ENCODE measurements at regions not wholly inside any gene's neighbourhood (a gene's known extent, or its start where the extent isn't known, plus 50 kb on each side); places are given as distances from the start of the nearest gene placed in this dataset.

GRCh38 chr18:25827961-25828561 lies 262.4 kb downstream of the SS18 start:
- DNase-seq (no peak), FAIRE-seq (no peak)
- H3K36me3 ChIP-seq (ENCODE audit: control insufficient read depth in 3 of 3, insufficient read depth in 2 of 3, low read depth in 1 of 3, low read length in 3 of 3): no peaks in the 10 kb centered on the region
- H3K27ac ChIP-seq (ENCODE audit: low read depth in 1 of 3, low read length in 2 of 3): no peak overlapping the region
- H3K4me3 ChIP-seq (ENCODE audit: low read depth in 1 of 3, low read length in 3 of 3): no peak overlapping the region
- 45 to 60% (median 51%) methylated on average over 13 of the region's 13 CpGs for WGBS, 3 donors
- peaks cover 0 to 3% of the 10 kb centered on the region in 2 donors for H3K9me3 ChIP-seq (ENCODE audit: control insufficient read depth in 2 of 2, insufficient read depth in 1 of 2, low read depth in 1 of 2, low read length in 1 of 2)
- peaks cover 0 to 14% (median 0%) of the 10 kb centered on the region in 3 donors for H3K4me1 ChIP-seq (ENCODE audit: control insufficient read depth in 3 of 3, insufficient read depth in 2 of 3, low read depth in 1 of 3, low read length in 2 of 3)
- peaks cover 0 to 3% (median 2%) of the 10 kb centered on the region in 3 donors for H3K27me3 ChIP-seq (ENCODE audit: control insufficient read depth in 3 of 3, insufficient read depth in 3 of 3, low read length in 3 of 3)

GRCh38 chr18:25827228-25827627 lies 263.2 kb downstream of the SS18 start:
- H3K9me3 ChIP-seq (ENCODE audit: control insufficient read depth in 2 of 2, insufficient read depth in 1 of 2, low read depth in 1 of 2, low read length in 1 of 2): peaks cover 0 to 3% of the 10 kb centered on the region in 2 donors
- H3K4me1 ChIP-seq (ENCODE audit: control insufficient read depth in 3 of 3, insufficient read depth in 2 of 3, low read depth in 1 of 3, low read length in 2 of 3): peaks cover 0 to 14% (median 0%) of the 10 kb centered on the region in 3 donors
- H3K27ac ChIP-seq (ENCODE audit: low read depth in 1 of 3, low read length in 2 of 3): no peak overlapping the region
- H3K36me3 ChIP-seq (ENCODE audit: control insufficient read depth in 3 of 3, insufficient read depth in 2 of 3, low read depth in 1 of 3, low read length in 3 of 3): no peaks in the 10 kb centered on the region
- no peak overlapping the region for H3K4me3 ChIP-seq (ENCODE audit: low read depth in 1 of 3, low read length in 3 of 3)
- DNase-seq (no peak), FAIRE-seq (no peak)
- peaks cover 0 to 3% (median 2%) of the 10 kb centered on the region in 3 donors for H3K27me3 ChIP-seq (ENCODE audit: control insufficient read depth in 3 of 3, insufficient read depth in 3 of 3, low read length in 3 of 3)
- 45 to 71% (median 48%) methylated on average over 4 of the region's 4 CpGs for WGBS, 3 donors

GRCh38 chr18:25826823-25827222 lies 263.6 kb downstream of the SS18 start:
- Histone ChIP-seq H3K27me3 (ENCODE audit: control insufficient read depth in 3 of 3, insufficient read depth in 3 of 3, low read length in 3 of 3) (peaks cover 0 to 3% (median 2%) of the 10 kb centered on the region in 3 donors), H3K4me3 (ENCODE audit: low read depth in 1 of 3, low read length in 3 of 3) (no peak overlapping the region), H3K9me3 (ENCODE audit: control insufficient read depth in 2 of 2, insufficient read depth in 1 of 2, low read depth in 1 of 2, low read length in 1 of 2) (peaks cover 0 to 3% of the 10 kb centered on the region in 2 donors), H3K4me1 (ENCODE audit: control insufficient read depth in 3 of 3, insufficient read depth in 2 of 3, low read depth in 1 of 3, low read length in 2 of 3) (peaks cover 0 to 14% (median 0%) of the 10 kb centered on the region in 3 donors), H3K27ac (ENCODE audit: low read depth in 1 of 3, low read length in 2 of 3) (no peak overlapping the region), H3K36me3 (ENCODE audit: control insufficient read depth in 3 of 3, insufficient read depth in 2 of 3, low read depth in 1 of 3, low read length in 3 of 3) (no peaks in the 10 kb centered on the region)
- 83 to 92% (median 84%) methylated on average over 5 of the region's 5 CpGs for WGBS, 3 donors
- no peak for DNase-seq
- no peak for FAIRE-seq

- WGBS, 3 donors: 30 to 56% (median 39%) methylated on average over 4 of the region's 4 CpGs
- FAIRE-seq (no peak), DNase-seq (no peak)
- H3K4me3 ChIP-seq (ENCODE audit: low read depth in 1 of 3, low read length in 3 of 3): no peak overlapping the region
- H3K27ac ChIP-seq (ENCODE audit: low read depth in 1 of 3, low read length in 2 of 3): no peak overlapping the region
- peaks cover 0 to 3% of the 10 kb centered on the region in 2 donors for H3K9me3 ChIP-seq (ENCODE audit: control insufficient read depth in 2 of 2, insufficient read depth in 1 of 2, low read depth in 1 of 2, low read length in 1 of 2)
- H3K4me1 ChIP-seq (ENCODE audit: control insufficient read depth in 3 of 3, insufficient read depth in 2 of 3, low read depth in 1 of 3, low read length in 2 of 3): peaks cover 0 to 14% (median 0%) of the 10 kb centered on the region in 3 donors
- H3K27me3 ChIP-seq (ENCODE audit: control insufficient read depth in 3 of 3, insufficient read depth in 3 of 3, low read length in 3 of 3): peaks cover 0 to 3% (median 2%) of the 10 kb centered on the region in 3 donors
- H3K36me3 ChIP-seq (ENCODE audit: control insufficient read depth in 3 of 3, insufficient read depth in 2 of 3, low read depth in 1 of 3, low read length in 3 of 3): no peaks in the 10 kb centered on the region
Observed at GRCh38 chr18:25825979-25826776, 264.2 kb downstream of the SS18 start.

- Histone ChIP-seq H3K4me3 (ENCODE audit: low read depth in 1 of 3, low read length in 3 of 3) (no peak overlapping the region), H3K4me1 (ENCODE audit: control insufficient read depth in 3 of 3, insufficient read depth in 2 of 3, low read depth in 1 of 3, low read length in 2 of 3) (peaks cover 0 to 9% (median 0%) of the 10 kb centered on the region in 3 donors), H3K9me3 (ENCODE audit: control insufficient read depth in 2 of 2, insufficient read depth in 1 of 2, low read depth in 1 of 2, low read length in 1 of 2) (peaks cover 0 to 3% of the 10 kb centered on the region in 2 donors), H3K27me3 (ENCODE audit: control insufficient read depth in 3 of 3, insufficient read depth in 3 of 3, low read length in 3 of 3) (peaks cover 0 to 3% (median 2%) of the 10 kb centered on the region in 3 donors), H3K27ac (ENCODE audit: low read depth in 1 of 3, low read length in 2 of 3) (no peak overlapping the region), H3K36me3 (ENCODE audit: control insufficient read depth in 3 of 3, insufficient read depth in 2 of 3, low read depth in 1 of 3, low read length in 3 of 3) (no peaks in the 10 kb centered on the region)
- 63 to 70% (median 70%) methylated on average over 6 of the region's 6 CpGs for WGBS, 3 donors
- FAIRE-seq (no peak), DNase-seq (no peak)
Observed at GRCh38 chr18:25825056-25825455, 265.4 kb downstream of the SS18 start.

GRCh38 chr18:25819746-25820363 lies 270.6 kb downstream of the SS18 start:
- WGBS, 3 donors: 33 to 55% (median 42%) methylated on average over 1 of the region's 1 CpG
- H3K9me3 ChIP-seq (ENCODE audit: control insufficient read depth in 2 of 2, insufficient read depth in 1 of 2, low read depth in 1 of 2, low read length in 1 of 2): peaks cover 0 to 3% of the 10 kb centered on the region in 2 donors
- no peaks in the 10 kb centered on the region for H3K36me3 ChIP-seq (ENCODE audit: control insufficient read depth in 3 of 3, insufficient read depth in 2 of 3, low read depth in 1 of 3, low read length in 3 of 3)
- no peak overlapping the region for H3K4me3 ChIP-seq (ENCODE audit: low read depth in 1 of 3, low read length in 3 of 3)
- FAIRE-seq (no peak), DNase-seq (no peak)
- peaks cover 0 to 3% (median 0%) of the 10 kb centered on the region in 3 donors for H3K27me3 ChIP-seq (ENCODE audit: control insufficient read depth in 3 of 3, insufficient read depth in 3 of 3, low read length in 3 of 3)
- no peaks in the 10 kb centered on the region for H3K4me1 ChIP-seq (ENCODE audit: control insufficient read depth in 3 of 3, insufficient read depth in 2 of 3, low read depth in 1 of 3, low read length in 2 of 3)
- H3K27ac ChIP-seq (ENCODE audit: low read depth in 1 of 3, low read length in 2 of 3): no peak overlapping the region

GRCh38 chr18:25818505-25818904 lies 271.9 kb downstream of the SS18 start:
- no peaks in the 10 kb centered on the region for H3K4me1 ChIP-seq (ENCODE audit: control insufficient read depth in 3 of 3, insufficient read depth in 2 of 3, low read depth in 1 of 3, low read length in 2 of 3)
- FAIRE-seq (no peak), DNase-seq (no peak)
- WGBS, 3 donors: 75 to 87% (median 76%) methylated on average over 6 of the region's 6 CpGs
- no peaks in the 10 kb centered on the region for H3K36me3 ChIP-seq (ENCODE audit: control insufficient read depth in 3 of 3, insufficient read depth in 2 of 3, low read depth in 1 of 3, low read length in 3 of 3)
- no peak overlapping the region for H3K4me3 ChIP-seq (ENCODE audit: low read depth in 1 of 3, low read length in 3 of 3)
- H3K9me3 ChIP-seq (ENCODE audit: control insufficient read depth in 2 of 2, insufficient read depth in 1 of 2, low read depth in 1 of 2, low read length in 1 of 2): no peaks in the 10 kb centered on the region
- no peak overlapping the region for H3K27ac ChIP-seq (ENCODE audit: low read depth in 1 of 3, low read length in 2 of 3)
- no peaks in the 10 kb centered on the region for H3K27me3 ChIP-seq (ENCODE audit: control insufficient read depth in 3 of 3, insufficient read depth in 3 of 3, low read length in 3 of 3)

GRCh38 chr18:25817546-25818237 lies 272.7 kb downstream of the SS18 start:
- 74 to 78% (median 76%) methylated on average over 5 of the region's 5 CpGs for WGBS, 3 donors
- H3K36me3 ChIP-seq (ENCODE audit: control insufficient read depth in 3 of 3, insufficient read depth in 2 of 3, low read depth in 1 of 3, low read length in 3 of 3): no peaks in the 10 kb centered on the region

More at GRCh38 chr18:25817546-25818237, 272.7 kb downstream of the SS18 start:
- H3K27ac ChIP-seq (ENCODE audit: low read depth in 1 of 3, low read length in 2 of 3): no peak overlapping the region
- no peak for FAIRE-seq
- no peak for DNase-seq
- no peaks in the 10 kb centered on the region for H3K4me1 ChIP-seq (ENCODE audit: control insufficient read depth in 3 of 3, insufficient read depth in 2 of 3, low read depth in 1 of 3, low read length in 2 of 3)
- no peaks in the 10 kb centered on the region for H3K27me3 ChIP-seq (ENCODE audit: control insufficient read depth in 3 of 3, insufficient read depth in 3 of 3, low read length in 3 of 3)
- no peak overlapping the region for H3K4me3 ChIP-seq (ENCODE audit: low read depth in 1 of 3, low read length in 3 of 3)
- no peaks in the 10 kb centered on the region for H3K9me3 ChIP-seq (ENCODE audit: control insufficient read depth in 2 of 2, insufficient read depth in 1 of 2, low read depth in 1 of 2, low read length in 1 of 2)

Data from small intestine (tissue), 7 donors.